Testis (tissue), 2 donors: ENCODE measurements at regions not wholly inside any gene's neighbourhood (a gene's known extent, or its start where the extent isn't known, plus 50 kb on each side); places are given as distances from the start of the nearest gene placed in this dataset.

Source experiments
- DNase-seq: peaks from one replicate; pipeline ENCODE4 v3.0.0-alpha.2; 2019
- H3K27ac ChIP-seq, 2 donors: fragments of 200-600 bp; sonication (generic); one replicate each; pipeline ENCODE4 v1.5.1; 2019
- H3K27me3 ChIP-seq: fragments of 200-600 bp; sonication (generic); one replicate; pipeline ENCODE4 v1.5.1; 2019
- H3K36me3 ChIP-seq: fragments of 200-600 bp; sonication (generic); one replicate; pipeline ENCODE4 v1.5.1; 2017; ENCODE audit warnings: low read depth; ENCODE audit errors: missing control alignments
- H3K4me1 ChIP-seq: fragments of 200-600 bp; sonication (generic); one replicate; pipeline ENCODE4 v1.5.1; 2019
- H3K4me3 ChIP-seq, 2 donors: fragments of 200-600 bp; sonication (generic); one replicate each; pipeline ENCODE4 v1.5.1; 2017 to 2019
- H3K9me3 ChIP-seq: fragments of 200-600 bp; sonication (generic); one replicate; pipeline ENCODE4 v1.5.1; 2017
- CTCF ChIP-seq, 3 experiments: fragments of 450-650 bp in 2 of 3; fragments of 200-600 bp in 1 of 3; sonication (generic) in 1 of 3; IDR thresholded peaks; one replicate each; pipeline ENCODE4 v1.5.1; 2016 to 2019; ENCODE audit warnings: antibody characterized with exemption in 3 of 3, mild to moderate bottlenecking in 2 of 3, moderate library complexity in 1 of 3
- POLR2A ChIP-seq: fragments of 450-650 bp; IDR thresholded peaks from one replicate; pipeline ENCODE4 v1.6.1; 2017; ENCODE audit warnings: antibody characterized with exemption, mild to moderate bottlenecking, moderate library complexity
- WGBS, 2 donors: methylation state at CpG; one replicate each; pipeline ENCODE4 v1.1.5; 2018; 5-methylcytosine and 5-hydroxymethylcytosine counted together
- intact Hi-C: fragments of 100-400 bp; cut with DNase I; formaldehyde crosslinking; loops from one replicate; pipeline ENCODE4 v1.15.1; 2023; ENCODE audit warnings: low total_unique reads

GRCh38 chr14:98010784-98011183, 1213.6 kb downstream of the VRK1 start:
- H3K4me3 ChIP-seq, result no peak overlapping the region
- TF ChIP-seq POLR2A, result no peak
- no peak for TF ChIP-seq CTCF (IDR thresholded peaks at IDR 0.05)
- 73 to 77% methylated on average over 2 of the region's 2 CpGs for WGBS, 2 donors
- intact Hi-C loops, result no loop called here
- H3K4me1 ChIP-seq, result no peaks in the 10 kb centered on the region
- no peaks in the 10 kb centered on the region for H3K9me3 ChIP-seq
- H3K36me3 ChIP-seq, result no peaks in the 10 kb centered on the region
- no peak overlapping the region for H3K27ac ChIP-seq
- H3K27me3 ChIP-seq, result no peaks in the 10 kb centered on the region
- DNase-seq, result no peak

- intact Hi-C loops, result no loop called here
- Histone ChIP-seq H3K27me3 (no peaks in the 10 kb centered on the region), H3K4me1 (no peaks in the 10 kb centered on the region), H3K9me3 (no peaks in the 10 kb centered on the region), H3K36me3 (no peaks in the 10 kb centered on the region), H3K27ac (no peak overlapping the region), H3K4me3 (no peak overlapping the region)
- TF ChIP-seq CTCF (IDR thresholded peaks at IDR 0.05), result no peak
- no peak for TF ChIP-seq POLR2A
- DNase-seq, result no peak
- WGBS, 2 donors, result 88 to 93% methylated on average over 3 of the region's 3 CpGs
These were observed 1217.9 kb downstream of the VRK1 start for GRCh38 chr14:98014851-98015615.

GRCh38 chr14:98015921-98016320, 1218.7 kb downstream of the VRK1 start:
- Histone ChIP-seq H3K4me1 (no peaks in the 10 kb centered on the region), H3K4me3 (no peak overlapping the region)
- no peak for DNase-seq

GRCh38 chr14:98018628-98019027, 1221.4 kb downstream of the VRK1 start:
- TF ChIP-seq CTCF (IDR thresholded peaks at IDR 0.05) (no peak), POLR2A (no peak)

More at GRCh38 chr14:98015921-98016320, 1218.7 kb downstream of the VRK1 start:
- Histone ChIP-seq H3K9me3 (no peaks in the 10 kb centered on the region), H3K36me3 (no peaks in the 10 kb centered on the region), H3K27ac (no peak overlapping the region), H3K27me3 (no peaks in the 10 kb centered on the region)
- TF ChIP-seq POLR2A (no peak), CTCF (IDR thresholded peaks at IDR 0.05) (no peak)
- WGBS, 2 donors, result 46 to 68% methylated on average over 2 of the region's 2 CpGs
- intact Hi-C loops, result no loop called here

More at GRCh38 chr14:98018628-98019027, 1221.4 kb downstream of the VRK1 start:
- DNase-seq, result no peak
- Histone ChIP-seq H3K27me3 (no peaks in the 10 kb centered on the region), H3K4me3 (no peak overlapping the region), H3K9me3 (no peaks in the 10 kb centered on the region), H3K36me3 (no peaks in the 10 kb centered on the region), H3K4me1 (no peaks in the 10 kb centered on the region), H3K27ac (no peak overlapping the region)
- 78 to 93% methylated on average over 2 of the region's 2 CpGs for WGBS, 2 donors
- intact Hi-C loops, result no loop called here
